NCI-H2107 (cell line): ENCODE measurements at regions not wholly inside any gene's neighbourhood (a gene's known extent, or its start where the extent isn't known, plus 50 kb on each side); places are given as distances from the start of the nearest gene placed in this dataset.

Experiments
- DNase-seq: peaks from one replicate; lab custom pipeline; 2025; lab: John Stamatoyannopoulos, UW

GRCh38 chr15:91737151-91737818 is 116.2 kb upstream of the SLCO3A1 start:
- no peak for DNase-seq

GRCh38 chr15:91741986-91742385 is 111.5 kb upstream of the SLCO3A1 start:
- no peak for DNase-seq

GRCh38 chr15:91751611-91752010 is 101.9 kb upstream of the SLCO3A1 start:
- no peak for DNase-seq

GRCh38 chr15:91752081-91752785 is 101.3 kb upstream of the SLCO3A1 start:
- DNase-seq: no peak

DNA sequence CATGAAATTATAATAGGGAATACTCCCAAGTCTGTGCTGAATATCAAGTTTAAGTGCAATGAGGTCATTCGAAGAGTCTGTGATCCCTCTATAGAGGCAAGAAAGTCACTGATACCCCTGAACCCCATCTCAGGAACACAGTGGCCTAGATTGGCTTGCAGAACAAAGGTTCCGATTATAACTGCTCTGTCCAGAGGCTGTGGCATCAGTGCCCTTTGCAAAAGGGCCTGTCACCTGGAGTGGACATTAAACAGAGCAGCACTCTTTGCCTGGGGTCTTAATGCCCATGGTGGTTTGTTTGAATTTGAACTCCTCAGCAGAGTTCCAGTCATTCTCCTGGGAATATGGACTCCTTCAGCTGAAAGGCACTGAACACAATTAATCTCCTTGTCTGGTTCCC is 93.9 kb upstream of the SLCO3A1 start:
- no peak for DNase-seq

DNA sequence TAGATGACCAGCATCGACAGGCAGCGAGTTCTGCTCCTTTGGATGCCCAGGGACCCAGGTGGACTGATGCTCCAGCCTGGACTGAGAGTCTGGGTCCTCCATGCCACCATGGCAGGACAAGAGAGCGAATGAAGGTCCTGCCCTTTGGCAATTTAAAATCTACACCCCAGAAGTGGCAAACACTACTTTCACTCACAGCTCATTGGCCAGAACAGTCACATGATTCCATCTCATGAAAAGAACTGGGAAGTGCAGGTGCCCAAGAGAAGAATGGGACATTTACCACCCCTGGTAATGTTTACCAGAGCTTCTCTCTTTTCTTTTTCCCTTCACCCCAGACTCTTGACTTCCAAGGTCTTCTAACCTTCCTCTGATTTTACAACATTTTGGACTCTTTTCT is 87.8 kb upstream of the SLCO3A1 start:
- DNase-seq: no peak

DNA sequence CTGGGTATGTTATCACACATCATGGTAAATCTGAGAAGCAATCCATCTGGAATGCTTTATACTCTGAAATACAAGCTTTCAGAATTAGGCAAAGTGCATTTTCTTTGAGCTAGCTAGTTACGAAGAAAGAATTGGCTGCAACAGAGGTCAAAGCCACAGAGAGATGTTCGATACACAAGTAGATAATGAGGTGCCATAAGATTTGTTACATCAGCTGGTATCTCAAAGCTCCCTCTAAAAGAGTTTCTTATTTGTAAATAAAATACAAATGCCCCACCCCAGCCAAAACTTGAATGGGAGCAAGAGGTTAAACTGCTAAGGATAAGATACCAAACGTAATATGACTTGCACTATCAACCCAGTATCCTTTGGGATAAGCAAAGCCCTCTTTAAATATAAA is 84.0 kb upstream of the SLCO3A1 start:
- DNase-seq: no peak

DNA sequence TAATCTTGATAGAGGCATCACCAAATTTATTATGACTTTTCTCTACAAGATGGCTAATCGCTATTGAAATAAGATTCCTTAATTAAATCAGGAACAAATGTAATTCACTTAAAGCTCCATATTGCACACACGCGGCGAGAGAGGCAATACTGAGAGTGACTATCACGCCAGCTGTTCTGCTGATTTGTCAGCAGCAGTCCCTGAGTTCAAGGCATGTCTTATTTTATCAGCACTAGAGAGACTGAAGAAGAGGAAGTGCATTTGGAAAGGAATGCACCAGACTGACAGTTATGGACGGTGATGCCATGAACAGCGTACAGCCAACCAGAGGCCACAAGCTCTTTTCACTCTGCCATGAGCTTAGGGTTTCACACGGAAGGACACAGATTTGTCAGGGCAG is 83.6 kb upstream of the SLCO3A1 start:
- DNase-seq: no peak

- DNase-seq: no peak
Measured at GRCh38 chr15:91776104-91776503, 77.4 kb upstream of the SLCO3A1 start.

- no peak for DNase-seq
Measured at GRCh38 chr15:91779960-91780359, 73.5 kb upstream of the SLCO3A1 start.

DNA sequence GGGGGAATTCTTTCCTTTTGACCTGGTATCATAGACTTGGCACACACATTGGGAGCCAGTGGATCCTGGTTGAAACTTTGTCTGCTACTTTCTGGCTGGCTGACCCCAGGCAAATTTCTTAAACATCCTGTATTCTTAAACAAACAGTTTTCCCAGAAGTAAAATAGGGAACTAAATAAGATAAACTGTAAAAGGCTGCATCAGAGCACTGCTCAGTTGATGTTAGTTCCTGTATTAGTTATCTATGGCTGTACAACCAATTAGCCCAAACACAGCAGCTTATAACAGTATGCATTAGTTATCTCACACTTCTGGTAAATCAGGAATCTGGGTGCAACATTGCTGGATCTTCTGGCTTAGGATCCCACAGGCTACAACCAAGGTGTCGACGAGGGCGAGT is 73.1 kb upstream of the SLCO3A1 start:
- DNase-seq: no peak

DNA sequence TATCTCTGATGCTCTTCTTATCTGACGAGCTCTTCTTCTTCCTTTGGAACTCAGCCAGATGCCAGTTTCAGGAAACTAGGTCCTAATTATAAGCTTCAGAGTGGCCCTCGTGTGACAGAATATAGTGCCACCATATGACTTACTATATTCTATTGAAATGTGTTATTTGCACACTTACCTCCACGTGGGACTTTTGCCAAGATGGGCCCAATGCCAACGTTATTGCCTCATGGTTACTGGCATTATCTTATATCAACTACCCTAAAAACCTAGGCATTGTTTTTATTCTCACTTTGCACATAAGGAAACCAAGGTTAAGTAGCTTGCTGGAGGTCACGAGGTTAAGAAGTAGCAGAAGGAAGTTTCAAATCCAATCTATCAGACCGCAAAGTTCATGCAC is 71.3 kb upstream of the SLCO3A1 start:
- no peak for DNase-seq

DNA sequence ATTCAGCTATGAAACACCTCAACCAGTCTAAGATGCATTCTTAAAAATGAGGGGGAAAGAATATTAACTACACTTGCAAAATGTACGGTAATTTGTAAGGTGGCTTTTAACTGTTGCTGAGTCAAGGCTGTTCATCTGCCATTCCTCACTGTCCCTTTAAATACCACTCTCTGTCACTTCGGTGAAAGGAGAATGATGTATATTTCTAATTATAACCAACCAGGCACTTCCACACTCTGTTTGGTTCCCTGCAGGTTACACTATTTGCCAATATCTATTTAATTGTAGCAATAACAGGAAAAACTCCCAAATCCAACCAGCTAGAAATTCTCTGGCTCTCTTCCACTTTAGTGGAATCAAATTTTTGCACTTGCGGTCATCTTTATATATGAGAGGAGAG is 70.5 kb upstream of the SLCO3A1 start:
- DNase-seq: no peak

DNA sequence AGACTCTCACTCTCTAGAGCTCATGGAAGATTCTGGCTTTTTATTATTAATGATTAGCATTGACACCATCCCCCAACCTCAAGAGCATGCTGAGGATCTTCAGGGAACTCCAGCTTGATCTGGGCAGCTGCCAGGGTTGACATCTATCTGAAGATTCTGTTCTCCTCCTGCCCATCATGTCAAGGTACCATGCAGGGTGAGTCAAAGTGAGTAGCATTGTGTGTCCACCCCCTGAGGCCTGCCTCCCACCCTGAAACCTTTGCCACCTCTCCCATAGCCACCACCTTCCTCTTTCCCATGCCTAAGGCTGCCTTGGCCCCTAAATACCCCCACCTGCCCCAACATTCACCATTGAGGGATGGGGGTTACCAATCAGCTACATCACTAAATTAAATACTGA is 70.1 kb upstream of the SLCO3A1 start:
- DNase-seq: no peak

DNA sequence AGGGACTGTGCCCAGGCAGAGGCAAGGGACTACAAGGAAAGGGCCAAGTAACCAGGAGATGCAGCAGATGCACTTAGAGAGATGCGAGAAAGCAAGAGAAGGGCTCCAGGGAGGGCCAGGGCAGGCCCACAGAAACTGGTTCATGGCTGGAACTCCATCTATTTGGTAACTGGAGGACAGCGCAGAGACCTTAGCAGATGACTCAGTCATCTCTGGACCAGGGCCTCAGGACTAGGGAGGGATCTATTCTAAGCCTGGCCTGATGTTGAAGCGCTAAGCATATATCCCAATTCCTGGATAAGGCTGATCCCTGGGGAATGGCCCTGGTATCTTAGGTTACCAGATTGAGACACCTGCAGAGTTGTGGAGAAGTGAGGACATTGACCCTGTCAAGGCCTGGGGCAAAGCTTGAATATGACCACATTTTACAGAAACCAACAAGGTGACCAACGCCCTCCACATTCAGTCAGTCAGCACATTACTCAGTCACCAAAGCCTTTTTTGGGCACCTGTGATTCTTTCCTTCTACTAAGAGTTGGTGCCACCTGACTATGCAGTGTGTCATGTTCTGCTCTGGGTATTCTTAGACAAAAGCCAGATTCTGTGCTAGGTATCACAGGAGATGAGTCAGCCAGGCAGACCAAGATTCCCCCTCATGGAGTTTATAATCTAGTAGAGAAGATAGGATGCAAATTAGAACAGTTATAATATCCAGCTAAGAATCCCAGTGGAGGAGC is 68.4 kb upstream of the SLCO3A1 start:
- DNase-seq: no peak

DNA sequence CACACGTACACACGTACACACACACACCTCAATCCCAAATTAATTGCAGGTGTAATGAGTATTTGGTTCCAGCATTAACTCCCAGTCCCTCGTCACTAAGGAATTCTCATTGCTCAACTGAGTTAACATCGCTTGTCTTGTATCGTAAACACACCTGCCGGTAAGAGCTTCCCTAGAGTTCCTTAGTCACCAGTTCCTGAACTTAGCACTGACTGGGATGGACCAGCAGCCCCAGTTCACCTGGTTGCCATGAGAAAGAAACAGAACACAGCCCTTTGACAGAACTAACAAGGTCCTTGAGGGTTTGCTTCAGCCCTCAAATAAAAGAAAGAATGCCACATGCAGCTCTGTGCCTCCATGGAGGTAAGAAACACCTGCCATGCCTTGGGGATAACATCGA is 66.3 kb upstream of the SLCO3A1 start:
- peak; percentile 23 for DNase-seq

GRCh38 chr15:91789136-91789535 is 64.4 kb upstream of the SLCO3A1 start:
- DNase-seq: no peak

DNA sequence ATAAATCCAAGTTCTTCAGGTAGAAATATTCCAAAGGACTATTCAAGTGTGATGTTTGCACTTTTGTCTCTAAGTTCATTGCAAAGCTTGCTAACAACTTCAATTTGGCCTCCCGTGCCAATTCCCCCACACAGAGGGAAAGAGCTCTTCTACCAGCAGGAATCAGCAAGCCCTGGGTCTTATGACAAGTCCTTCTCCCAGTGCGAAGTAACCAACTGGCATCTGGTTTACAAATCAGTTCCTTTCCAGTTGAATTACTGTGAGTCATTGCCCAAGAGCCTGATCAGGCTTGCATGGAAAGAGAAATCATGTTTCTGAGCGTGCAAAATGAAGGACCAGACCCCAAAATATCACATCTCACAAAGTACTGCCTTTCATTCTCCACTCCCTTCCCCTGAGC is 62.7 kb upstream of the SLCO3A1 start:
- DNase-seq: no peak

- no peak for DNase-seq
Measured at GRCh38 chr15:91793771-91794170, 59.7 kb upstream of the SLCO3A1 start.

DNA sequence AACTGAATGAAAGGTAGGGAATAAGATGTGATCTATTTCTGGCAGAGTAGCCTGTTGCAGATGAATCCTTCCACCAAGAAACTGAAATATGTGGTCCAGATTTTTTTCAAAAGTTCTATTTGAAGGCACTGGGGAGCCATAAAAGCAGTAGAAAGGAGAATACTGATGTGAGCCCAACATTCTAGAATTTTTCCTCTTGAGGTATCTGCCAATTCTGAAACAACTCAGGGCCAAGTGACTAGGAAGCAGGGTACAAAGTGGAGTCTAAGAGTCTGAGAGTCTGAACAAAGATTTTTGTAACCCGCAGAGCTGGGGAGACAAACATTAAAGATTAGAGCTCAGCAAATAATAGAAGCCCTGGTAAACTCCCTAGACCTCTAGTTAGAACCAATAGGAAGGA is 58.3 kb upstream of the SLCO3A1 start:
- DNase-seq: no peak

DNA sequence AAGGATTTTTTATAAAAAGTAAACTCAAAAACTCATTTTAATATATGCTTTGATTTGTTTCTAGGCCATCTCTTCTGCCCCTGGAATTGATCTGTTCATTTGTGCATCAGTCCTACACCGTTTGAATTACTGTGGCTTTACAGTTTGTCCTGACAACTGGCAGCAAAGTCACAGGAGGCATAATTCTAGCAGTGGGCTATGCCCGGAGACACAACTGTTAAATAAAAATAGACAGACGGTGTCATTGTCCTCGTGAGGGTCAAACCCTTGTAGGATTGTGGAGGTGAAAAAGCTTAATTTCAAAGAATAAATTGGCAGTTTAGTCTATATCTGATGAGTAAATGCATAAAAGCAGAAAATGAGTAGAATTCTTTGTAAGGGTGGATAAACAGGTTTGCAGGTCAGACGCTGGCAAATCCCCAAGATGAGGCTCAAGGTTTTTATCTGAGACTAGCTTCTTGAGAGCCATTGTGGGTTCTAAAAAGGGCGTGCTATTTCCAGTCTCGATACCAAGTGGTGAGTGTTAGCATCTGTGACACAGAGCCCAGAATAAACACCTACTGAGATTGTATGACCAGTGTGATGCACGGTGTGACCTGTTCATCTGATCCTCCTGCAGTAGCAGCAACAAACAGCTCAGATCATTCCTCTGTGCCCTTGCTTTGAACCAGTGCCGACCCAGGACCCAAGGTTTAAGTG is 51.5 kb upstream of the SLCO3A1 start:
- DNase-seq: no peak

DNA sequence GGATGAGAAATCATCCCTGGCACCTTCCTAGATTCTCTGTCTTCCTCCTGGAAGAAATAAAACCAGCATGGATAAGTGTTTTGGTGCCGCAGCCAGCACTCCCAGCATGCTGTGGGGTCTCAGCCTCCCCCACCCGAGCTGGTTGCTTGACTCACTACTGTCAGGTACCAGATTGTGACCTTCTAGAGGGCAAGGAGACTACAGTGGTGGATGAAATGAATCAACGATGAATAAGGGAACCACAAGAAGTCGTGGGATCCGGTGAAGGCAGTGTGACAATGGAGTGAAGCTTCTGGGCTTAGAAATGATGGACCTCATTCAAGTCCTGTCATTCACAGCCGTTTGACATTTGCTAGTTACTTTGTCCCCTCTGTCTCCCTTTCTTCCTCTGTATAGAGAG is 50.2 kb upstream of the SLCO3A1 start:
- no peak for DNase-seq
